ENCODE measurements at regions not wholly inside any gene's neighbourhood (a gene's known extent, or its start where the extent isn't known, plus 50 kb on each side); places are given as distances from the start of the nearest gene placed in this dataset.
"Not testable (repeated sequence)": the region's sequence is repeated elsewhere in the genome, so short reads cannot be mapped to it uniquely, and the experiment has no call there.

- TF ChIP-seq POLR2A (IDR thresholded peaks at IDR 0.05), result not testable (repeated sequence)
- TF ChIP-seq, protein P1, sequence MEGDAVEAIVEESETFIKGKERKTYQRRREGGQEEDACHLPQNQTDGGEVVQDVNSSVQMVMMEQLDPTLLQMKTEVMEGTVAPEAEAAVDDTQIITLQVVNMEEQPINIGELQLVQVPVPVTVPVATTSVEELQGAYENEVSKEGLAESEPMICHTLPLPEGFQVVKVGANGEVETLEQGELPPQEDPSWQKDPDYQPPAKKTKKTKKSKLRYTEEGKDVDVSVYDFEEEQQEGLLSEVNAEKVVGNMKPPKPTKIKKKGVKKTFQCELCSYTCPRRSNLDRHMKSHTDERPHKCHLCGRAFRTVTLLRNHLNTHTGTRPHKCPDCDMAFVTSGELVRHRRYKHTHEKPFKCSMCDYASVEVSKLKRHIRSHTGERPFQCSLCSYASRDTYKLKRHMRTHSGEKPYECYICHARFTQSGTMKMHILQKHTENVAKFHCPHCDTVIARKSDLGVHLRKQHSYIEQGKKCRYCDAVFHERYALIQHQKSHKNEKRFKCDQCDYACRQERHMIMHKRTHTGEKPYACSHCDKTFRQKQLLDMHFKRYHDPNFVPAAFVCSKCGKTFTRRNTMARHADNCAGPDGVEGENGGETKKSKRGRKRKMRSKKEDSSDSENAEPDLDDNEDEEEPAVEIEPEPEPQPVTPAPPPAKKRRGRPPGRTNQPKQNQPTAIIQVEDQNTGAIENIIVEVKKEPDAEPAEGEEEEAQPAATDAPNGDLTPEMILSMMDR (IDR thresholded peaks at IDR 0.05), result not testable (repeated sequence)
Measured at GRCh38 chr14:39497677-39498076, 65.4 kb upstream of the FBXO33 start.
